Prostate gland (tissue), 2 donors: ENCODE measurements at regions not wholly inside any gene's neighbourhood (a gene's known extent, or its start where the extent isn't known, plus 50 kb on each side); places are given as distances from the start of the nearest gene placed in this dataset.

Experiments used
- POLR2A ChIP-seq: fragments of 450-650 bp; IDR thresholded peaks from one replicate; pipeline ENCODE4 v1.6.1; 2016; ENCODE audit warnings: antibody characterized with exemption, mild to moderate bottlenecking
- POLR2AphosphoS5 ChIP-seq: sonication (generic); formaldehyde crosslinking; IDR thresholded peaks from one replicate; pipeline ENCODE4 v1.6.1; 2017; ENCODE audit warnings: antibody characterized with exemption
- TF ChIP-seq, protein P1 (sequence below), 4 experiments: fragments of 200-600 bp in 2 of 4; fragments of 450-650 bp in 2 of 4; sonication (generic) in 2 of 4; IDR thresholded peaks; 1 replicate in 3 of 4; 2 replicates in 1 of 4; pipeline ENCODE4 v1.5.1; 2016 to 2019; ENCODE audit warnings: antibody characterized with exemption in 4 of 4, mild to moderate bottlenecking in 2 of 4, moderate library complexity in 2 of 4

DNA sequence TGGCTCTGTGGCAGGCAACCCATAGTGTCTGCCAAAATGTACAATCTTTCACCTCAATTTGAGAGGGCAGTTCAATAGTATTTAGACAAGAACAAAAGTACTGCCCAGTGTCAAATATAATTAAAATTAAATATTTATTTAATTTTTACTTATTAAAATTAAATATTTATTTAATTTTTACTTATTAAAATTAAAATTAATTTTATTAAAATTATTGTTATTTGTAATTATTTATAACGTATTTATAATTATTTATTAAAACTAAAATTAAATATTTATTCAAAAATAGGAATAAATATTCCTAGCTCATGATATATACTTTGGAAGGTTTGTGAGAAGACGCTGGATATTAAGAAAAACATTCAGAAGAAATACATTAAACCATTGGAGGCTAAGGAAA lies 93.7 kb upstream of the CAV2 start:
- TF ChIP-seq, protein P1, sequence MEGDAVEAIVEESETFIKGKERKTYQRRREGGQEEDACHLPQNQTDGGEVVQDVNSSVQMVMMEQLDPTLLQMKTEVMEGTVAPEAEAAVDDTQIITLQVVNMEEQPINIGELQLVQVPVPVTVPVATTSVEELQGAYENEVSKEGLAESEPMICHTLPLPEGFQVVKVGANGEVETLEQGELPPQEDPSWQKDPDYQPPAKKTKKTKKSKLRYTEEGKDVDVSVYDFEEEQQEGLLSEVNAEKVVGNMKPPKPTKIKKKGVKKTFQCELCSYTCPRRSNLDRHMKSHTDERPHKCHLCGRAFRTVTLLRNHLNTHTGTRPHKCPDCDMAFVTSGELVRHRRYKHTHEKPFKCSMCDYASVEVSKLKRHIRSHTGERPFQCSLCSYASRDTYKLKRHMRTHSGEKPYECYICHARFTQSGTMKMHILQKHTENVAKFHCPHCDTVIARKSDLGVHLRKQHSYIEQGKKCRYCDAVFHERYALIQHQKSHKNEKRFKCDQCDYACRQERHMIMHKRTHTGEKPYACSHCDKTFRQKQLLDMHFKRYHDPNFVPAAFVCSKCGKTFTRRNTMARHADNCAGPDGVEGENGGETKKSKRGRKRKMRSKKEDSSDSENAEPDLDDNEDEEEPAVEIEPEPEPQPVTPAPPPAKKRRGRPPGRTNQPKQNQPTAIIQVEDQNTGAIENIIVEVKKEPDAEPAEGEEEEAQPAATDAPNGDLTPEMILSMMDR (IDR thresholded peaks at IDR 0.05) = no peak
- no peak for TF ChIP-seq POLR2A
- TF ChIP-seq POLR2AphosphoS5 = no peak
